Chondrocyte (in vitro differentiated cells): ENCODE measurements at regions not wholly inside any gene's neighbourhood (a gene's known extent, or its start where the extent isn't known, plus 50 kb on each side); places are given as distances from the start of the nearest gene placed in this dataset.

Experiments
- DNase-seq: peaks from one replicate; pipeline ENCODE4 v3.0.0; 2021; ENCODE audit warnings: mixed read lengths, low spot score
- H3K27ac Mint-ChIP-seq: one replicate; pipeline ENCODE4 v1.8.0; 2021; ENCODE audit warnings: mild to moderate bottlenecking, moderate library complexity, mixed read lengths; ENCODE audit not compliant: unreplicated experiment
- H3K27me3 Mint-ChIP-seq: 2 replicates; pipeline ENCODE4 v1.8.0; 2021; ENCODE audit warnings: low read depth, mixed read lengths
- H3K36me3 Mint-ChIP-seq: 2 replicates; pipeline ENCODE4 v1.8.0; 2021; ENCODE audit warnings: low read depth, mixed read lengths
- H3K4me1 Mint-ChIP-seq: 2 replicates; pipeline ENCODE4 v1.8.0; 2021; ENCODE audit warnings: low read depth, mild to moderate bottlenecking, mixed read lengths
- H3K4me3 Mint-ChIP-seq: one replicate; pipeline ENCODE4 v1.8.0; 2021; ENCODE audit warnings: mild to moderate bottlenecking, moderate library complexity, mixed read lengths; ENCODE audit not compliant: unreplicated experiment
- H3K9me3 Mint-ChIP-seq: 2 replicates; pipeline ENCODE4 v1.8.0; 2021; ENCODE audit warnings: low read depth, mixed read lengths
- CTCF ChIP-seq: fragments of 200-600 bp; sonication (generic); IDR thresholded peaks from 2 replicates; pipeline ENCODE4 v1.5.0; 2021; ENCODE audit warnings: antibody characterized with exemption, mild to moderate bottlenecking, moderate library complexity

DNA sequence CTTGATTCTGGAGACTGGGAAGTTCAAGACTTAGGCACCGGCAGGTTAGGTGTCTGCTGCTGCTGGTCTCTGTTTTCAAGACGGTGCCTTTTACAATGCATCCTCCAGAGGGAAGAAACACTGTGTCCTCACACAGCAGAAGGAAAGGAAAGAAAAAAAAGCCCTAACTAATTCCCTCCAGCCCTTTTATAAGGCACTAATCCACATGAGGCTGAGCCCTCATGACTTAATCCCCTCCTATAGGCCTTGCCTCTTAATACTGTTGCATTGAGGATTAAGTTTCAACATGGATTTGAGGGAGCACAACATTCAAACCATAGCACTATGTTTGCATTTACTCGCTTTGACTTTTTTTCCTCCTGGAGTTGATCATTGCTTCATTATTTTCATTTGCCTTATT, 585.9 kb downstream of the TLR4 start:
- H3K36me3 Mint-ChIP-seq: no peaks in the 10 kb centered on the region
- H3K4me1 Mint-ChIP-seq: no peaks in the 10 kb centered on the region
- no peak overlapping the region for H3K4me3 Mint-ChIP-seq
- no peak for TF ChIP-seq CTCF
- H3K27ac Mint-ChIP-seq: no peak overlapping the region
- no peaks in the 10 kb centered on the region for H3K27me3 Mint-ChIP-seq
- H3K9me3 Mint-ChIP-seq: no peaks in the 10 kb centered on the region
- DNase-seq: no peak

DNA sequence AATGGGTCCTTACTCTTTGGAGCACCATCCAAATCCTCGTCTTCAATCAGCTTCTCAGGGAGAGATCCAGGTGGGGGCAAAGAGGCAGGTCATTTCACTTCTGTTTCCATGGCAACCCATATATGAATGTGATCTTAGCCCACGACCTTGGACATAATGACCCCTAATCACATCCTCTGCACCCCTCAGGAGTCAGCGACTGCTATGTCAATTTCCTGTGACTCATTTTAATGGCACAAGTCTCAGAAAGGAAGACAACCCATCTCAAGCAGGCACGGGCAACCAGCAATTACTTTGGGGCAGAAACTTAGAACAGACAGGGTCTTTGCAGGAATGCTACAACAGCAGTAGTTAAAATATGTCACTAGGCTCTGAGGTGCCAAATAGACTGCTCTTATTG, 591.2 kb downstream of the TLR4 start:
- no peak overlapping the region for H3K27ac Mint-ChIP-seq
- H3K4me3 Mint-ChIP-seq: no peak overlapping the region
- no peak for DNase-seq
- H3K36me3 Mint-ChIP-seq: no peaks in the 10 kb centered on the region
- H3K27me3 Mint-ChIP-seq: no peaks in the 10 kb centered on the region
- no peaks in the 10 kb centered on the region for H3K9me3 Mint-ChIP-seq
- H3K4me1 Mint-ChIP-seq: no peaks in the 10 kb centered on the region
- TF ChIP-seq CTCF: no peak

- Mint-ChIP-seq H3K27ac (no peak overlapping the region), H3K4me1 (no peaks in the 10 kb centered on the region), H3K27me3 (no peaks in the 10 kb centered on the region), H3K36me3 (no peaks in the 10 kb centered on the region), H3K9me3 (no peaks in the 10 kb centered on the region), H3K4me3 (no peak overlapping the region)
- no peak for DNase-seq
- no peak for TF ChIP-seq CTCF
Measured at GRCh38 chr9:118302721-118303120, 598.5 kb downstream of the TLR4 start.

DNA sequence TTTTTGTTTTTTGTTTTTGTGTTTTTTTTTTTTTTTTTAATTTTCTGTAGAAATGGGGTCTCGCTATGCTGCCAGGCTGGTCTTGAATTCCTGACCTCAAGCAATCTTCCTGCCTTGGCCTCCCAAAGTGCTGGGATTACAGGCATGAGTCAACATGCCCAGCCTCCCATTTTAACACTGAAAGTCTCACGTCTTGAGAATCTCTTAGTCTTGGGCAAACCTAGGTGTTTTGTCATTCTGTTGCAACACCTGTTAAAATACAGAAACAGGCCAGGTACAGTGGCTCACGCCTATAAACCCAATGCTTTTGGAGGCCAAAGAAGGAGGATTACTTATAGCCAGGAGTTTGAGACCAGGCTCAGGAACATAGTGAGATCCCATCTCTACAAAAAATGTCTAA, 599.0 kb downstream of the TLR4 start:
- Mint-ChIP-seq H3K4me3 (no peak overlapping the region), H3K9me3 (no peaks in the 10 kb centered on the region), H3K36me3 (no peaks in the 10 kb centered on the region), H3K27ac (no peak overlapping the region), H3K27me3 (no peaks in the 10 kb centered on the region), H3K4me1 (no peaks in the 10 kb centered on the region)
- DNase-seq: no peak
- no peak for TF ChIP-seq CTCF

DNA sequence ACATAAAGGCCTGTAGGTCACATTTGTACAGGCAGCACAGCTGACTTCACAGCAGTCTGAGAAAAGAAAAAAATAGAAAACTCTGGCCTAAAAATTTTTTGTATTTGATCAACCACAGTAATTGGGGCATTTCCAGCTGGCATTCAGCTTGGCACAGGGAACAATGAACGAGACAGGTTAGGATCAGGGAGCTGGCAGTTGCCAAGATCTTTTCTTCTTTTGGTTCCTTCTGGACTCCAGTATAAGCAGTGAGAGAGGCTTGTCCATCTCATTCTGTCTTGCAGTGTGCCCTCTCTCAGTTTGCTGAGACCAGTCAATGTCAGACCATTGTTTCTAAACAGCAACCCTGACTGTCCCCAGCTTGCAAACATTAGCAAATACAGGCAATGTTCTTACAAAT, 601.1 kb downstream of the TLR4 start:
- Mint-ChIP-seq H3K9me3 (no peaks in the 10 kb centered on the region), H3K36me3 (no peaks in the 10 kb centered on the region), H3K27ac (no peak overlapping the region), H3K4me1 (no peaks in the 10 kb centered on the region), H3K27me3 (no peaks in the 10 kb centered on the region), H3K4me3 (no peak overlapping the region)
- DNase-seq: no peak
- no peak for TF ChIP-seq CTCF
